ENCODE measurements at regions not wholly inside any gene's neighbourhood (a gene's known extent, or its start where the extent isn't known, plus 50 kb on each side); places are given as distances from the start of the nearest gene placed in this dataset.

GRCh38 chr18:30096796-30097195 lies 945.7 kb downstream of the DSC3 start:
- intact Hi-C loops (cut with DNase I), result no loop called here
- no peak overlapping the region for H3K27ac ChIP-seq
- no peak overlapping the region for H3K4me3 ChIP-seq
- no peak overlapping the region for H3K9ac ChIP-seq (ENCODE audit: low read depth in 2 of 2, low read length in 2 of 2)
- no peaks in the 10 kb centered on the region for H3K9me3 ChIP-seq
- no peaks in the 10 kb centered on the region for H3K36me3 ChIP-seq
- TF ChIP-seq CTCF (IDR thresholded peaks at IDR 0.05), result no peak
- H3K27me3 ChIP-seq, result no peaks in the 10 kb centered on the region
- H3K4me1 ChIP-seq, result no peaks in the 10 kb centered on the region
- DNase-seq, result no peak

- Histone ChIP-seq H3K27me3 (no peaks in the 10 kb centered on the region), H3K9ac (ENCODE audit: low read depth in 2 of 2, low read length in 2 of 2) (no peak overlapping the region), H3K27ac (no peak overlapping the region), H3K4me3 (no peak overlapping the region), H3K4me1 (no peaks in the 10 kb centered on the region), H3K9me3 (no peaks in the 10 kb centered on the region), H3K36me3 (no peaks in the 10 kb centered on the region)
- no peak for DNase-seq
- intact Hi-C loops (cut with DNase I), result no loop called here
- no peak for TF ChIP-seq CTCF (IDR thresholded peaks at IDR 0.05)
Measured at GRCh38 chr18:30094556-30094955, 948.0 kb downstream of the DSC3 start.

GRCh38 chr18:30093376-30093775 lies 949.2 kb downstream of the DSC3 start:
- Histone ChIP-seq H3K9me3 (no peaks in the 10 kb centered on the region), H3K27ac (no peak overlapping the region), H3K9ac (ENCODE audit: low read depth in 2 of 2, low read length in 2 of 2) (no peak overlapping the region), H3K4me1 (no peaks in the 10 kb centered on the region), H3K27me3 (no peaks in the 10 kb centered on the region), H3K4me3 (no peak overlapping the region), H3K36me3 (no peaks in the 10 kb centered on the region)
- DNase-seq, result no peak
- no peak for TF ChIP-seq CTCF (IDR thresholded peaks at IDR 0.05)
- intact Hi-C loops (cut with DNase I), result no loop called here

- intact Hi-C loops (cut with DNase I), result no loop called here
- H3K9me3 ChIP-seq, result no peaks in the 10 kb centered on the region
- H3K27me3 ChIP-seq, result no peaks in the 10 kb centered on the region
- no peak overlapping the region for H3K27ac ChIP-seq
- no peak overlapping the region for H3K4me3 ChIP-seq
- no peaks in the 10 kb centered on the region for H3K36me3 ChIP-seq
- no peaks in the 10 kb centered on the region for H3K4me1 ChIP-seq
- no peak for TF ChIP-seq CTCF (IDR thresholded peaks at IDR 0.05)
- H3K9ac ChIP-seq (ENCODE audit: low read depth in 2 of 2, low read length in 2 of 2), result no peak overlapping the region
- no peak for DNase-seq
Measured at GRCh38 chr18:30088238-30089015, 954.1 kb downstream of the DSC3 start.

GRCh38 chr18:30086351-30086750 lies 956.2 kb downstream of the DSC3 start:
- Histone ChIP-seq H3K4me3 (no peak overlapping the region), H3K9me3 (no peaks in the 10 kb centered on the region), H3K27me3 (no peaks in the 10 kb centered on the region), H3K36me3 (no peaks in the 10 kb centered on the region), H3K9ac (ENCODE audit: low read depth in 2 of 2, low read length in 2 of 2) (no peak overlapping the region), H3K4me1 (no peaks in the 10 kb centered on the region), H3K27ac (no peak overlapping the region)
- no peak for TF ChIP-seq CTCF (IDR thresholded peaks at IDR 0.05)
- no peak for DNase-seq
- intact Hi-C loops (cut with DNase I), result no loop called here

Measured in colonic mucosa (tissue), 4 donors.